Osteocyte (in vitro differentiated cells): ENCODE measurements at regions not wholly inside any gene's neighbourhood (a gene's known extent, or its start where the extent isn't known, plus 50 kb on each side); places are given as distances from the start of the nearest gene placed in this dataset.

Experiments
- DNase-seq: peaks from one replicate; pipeline ENCODE4 v3.0.0; 2021; ENCODE audit warnings: mixed read lengths; ENCODE audit not compliant: unreplicated experiment; ENCODE audit errors: extremely low spot score
- H3K27ac Mint-ChIP-seq: one replicate; pipeline ENCODE4 v1.8.0; 2021; ENCODE audit warnings: mild to moderate bottlenecking, mixed read lengths; ENCODE audit not compliant: unreplicated experiment
- H3K27me3 Mint-ChIP-seq: one replicate; pipeline ENCODE4 v1.8.0; 2021; ENCODE audit warnings: mixed read lengths; ENCODE audit not compliant: unreplicated experiment
- H3K36me3 Mint-ChIP-seq: one replicate; pipeline ENCODE4 v1.8.0; 2021; ENCODE audit warnings: mixed read lengths; ENCODE audit not compliant: unreplicated experiment
- H3K4me1 Mint-ChIP-seq: one replicate; pipeline ENCODE4 v1.8.0; 2021; ENCODE audit warnings: mixed read lengths; ENCODE audit not compliant: unreplicated experiment
- H3K4me3 Mint-ChIP-seq: one replicate; pipeline ENCODE4 v1.8.0; 2021; ENCODE audit warnings: mild to moderate bottlenecking, moderate library complexity, mixed read lengths; ENCODE audit not compliant: unreplicated experiment
- H3K9me3 Mint-ChIP-seq: one replicate; pipeline ENCODE4 v1.8.0; 2021; ENCODE audit warnings: mixed read lengths; ENCODE audit not compliant: unreplicated experiment
- CTCF ChIP-seq: fragments of 200-600 bp; sonication (generic); IDR thresholded peaks from 2 replicates; pipeline ENCODE4 v1.5.0; 2021; ENCODE audit warnings: antibody characterized with exemption, mild to moderate bottlenecking, moderate library complexity

- H3K36me3 Mint-ChIP-seq: no peaks in the 10 kb centered on the region
- H3K4me1 Mint-ChIP-seq: peaks cover 16% of the 10 kb centered on the region
- H3K4me3 Mint-ChIP-seq: no peak overlapping the region
- peaks cover 22% of the 10 kb centered on the region for H3K27me3 Mint-ChIP-seq
- H3K9me3 Mint-ChIP-seq: no peaks in the 10 kb centered on the region
- no peak overlapping the region for H3K27ac Mint-ChIP-seq
- no peak for TF ChIP-seq CTCF
- DNase-seq: no peak
These were observed 69.3 kb upstream of the NEBL start for GRCh38 chr10:20966426-20966825.

GRCh38 chr10:20963721-20964595 is 66.8 kb upstream of the NEBL start:
- no peak for DNase-seq
- no peak overlapping the region for H3K4me3 Mint-ChIP-seq
- H3K9me3 Mint-ChIP-seq: no peaks in the 10 kb centered on the region
- H3K27ac Mint-ChIP-seq: no peak overlapping the region
- peaks cover 27% of the 10 kb centered on the region for H3K27me3 Mint-ChIP-seq
- no peak for TF ChIP-seq CTCF
- no peaks in the 10 kb centered on the region for H3K36me3 Mint-ChIP-seq
- H3K4me1 Mint-ChIP-seq: peaks cover 16% of the 10 kb centered on the region

GRCh38 chr10:20963056-20963455 is 65.9 kb upstream of the NEBL start:
- H3K4me1 Mint-ChIP-seq: peaks cover 16% of the 10 kb centered on the region
- DNase-seq: no peak
- no peak overlapping the region for H3K4me3 Mint-ChIP-seq
- H3K36me3 Mint-ChIP-seq: no peaks in the 10 kb centered on the region
- no peaks in the 10 kb centered on the region for H3K9me3 Mint-ChIP-seq
- TF ChIP-seq CTCF: no peak
- no peak overlapping the region for H3K27ac Mint-ChIP-seq
- peaks cover 28% of the 10 kb centered on the region for H3K27me3 Mint-ChIP-seq

- peaks cover 16% of the 10 kb centered on the region for H3K4me1 Mint-ChIP-seq
- no peaks in the 10 kb centered on the region for H3K36me3 Mint-ChIP-seq
- no peak overlapping the region for H3K4me3 Mint-ChIP-seq
- TF ChIP-seq CTCF: no peak
- no peak overlapping the region for H3K27ac Mint-ChIP-seq
- no peak for DNase-seq
- H3K27me3 Mint-ChIP-seq: peaks cover 37% of the 10 kb centered on the region
- H3K9me3 Mint-ChIP-seq: no peaks in the 10 kb centered on the region
These were observed 65.1 kb upstream of the NEBL start for GRCh38 chr10:20962165-20962564.

- H3K9me3 Mint-ChIP-seq: no peaks in the 10 kb centered on the region
- no peak overlapping the region for H3K27ac Mint-ChIP-seq
- peaks cover 20% of the 10 kb centered on the region for H3K4me1 Mint-ChIP-seq
- H3K4me3 Mint-ChIP-seq: no peak overlapping the region
- no peak for TF ChIP-seq CTCF
- no peaks in the 10 kb centered on the region for H3K36me3 Mint-ChIP-seq
- peaks cover 48% of the 10 kb centered on the region for H3K27me3 Mint-ChIP-seq
- no peak for DNase-seq
These were observed 62.1 kb upstream of the NEBL start for GRCh38 chr10:20959242-20959641.
